Loucy (cell line): ENCODE measurements at regions not wholly inside any gene's neighbourhood (a gene's known extent, or its start where the extent isn't known, plus 50 kb on each side); places are given as distances from the start of the nearest gene placed in this dataset.

Source experiments
- H2AFZ ChIP-seq: fragments of 200-600 bp; sonication (generic); 2 replicates; pipeline ENCODE4 v1.6.0; 2016; ENCODE audit warnings: antibody characterized with exemption, mild to moderate bottlenecking, low read length, moderate library complexity
- H3F3A ChIP-seq: fragments of 200-600 bp; 2 replicates; pipeline ENCODE4 v1.6.0; 2016; ENCODE audit warnings: antibody characterized with exemption, low read depth, mild to moderate bottlenecking
- H3K27me3 ChIP-seq: fragments of 200-600 bp; sonication (generic); 2 replicates; pipeline ENCODE4 v1.6.1; 2014; ENCODE audit warnings: low read length, mild to moderate bottlenecking; ENCODE audit not compliant: insufficient read depth, poor library complexity, severe bottlenecking
- H3K36me3 ChIP-seq: fragments of 200-600 bp; sonication (generic); 2 replicates; pipeline ENCODE4 v1.6.1; 2016; ENCODE audit warnings: low read length; ENCODE audit not compliant: insufficient read depth
- H3K4me1 ChIP-seq: fragments of 200-600 bp; sonication (generic); 2 replicates; pipeline ENCODE4 v1.5.1; 2014; ENCODE audit warnings: low read length, mild to moderate bottlenecking; ENCODE audit not compliant: insufficient read depth, poor library complexity, severe bottlenecking
- H3K4me2 ChIP-seq: fragments of 200-600 bp; sonication (generic); 2 replicates; pipeline ENCODE4 v1.6.0; 2014; ENCODE audit warnings: antibody characterized with exemption, low read length, low read depth, mild to moderate bottlenecking; ENCODE audit not compliant: poor library complexity, severe bottlenecking
- H3K4me3 ChIP-seq: fragments of 200-600 bp; sonication (generic); 2 replicates; pipeline ENCODE4 v1.5.1; 2014; ENCODE audit warnings: low read length, mild to moderate bottlenecking, mixed read lengths; ENCODE audit not compliant: poor library complexity, severe bottlenecking
- H3K79me2 ChIP-seq: fragments of 200-600 bp; sonication (generic); 2 replicates; pipeline ENCODE4 v1.6.1; 2014; ENCODE audit warnings: low read length; ENCODE audit not compliant: insufficient read depth
- H3K9ac ChIP-seq: fragments of 200-600 bp; sonication (generic); 2 replicates; pipeline ENCODE4 v1.6.0; 2014; ENCODE audit warnings: mild to moderate bottlenecking, low read depth, low read length, moderate library complexity; ENCODE audit not compliant: poor library complexity, severe bottlenecking
- H3K9me2 ChIP-seq: fragments of 200-600 bp; sonication (generic); replicated peaks from 2 replicates; pipeline ENCODE4 v1.6.1; 2016; ENCODE audit warnings: low read depth, low read length, mixed read lengths
- H3K9me3 ChIP-seq: fragments of 200-600 bp; sonication (generic); 2 replicates; pipeline ENCODE4 v1.6.1; 2014; ENCODE audit warnings: mild to moderate bottlenecking, antibody characterized with exemption, low read length, low read depth; ENCODE audit not compliant: insufficient read depth
- H4K20me1 ChIP-seq: fragments of 200-600 bp; sonication (generic); 2 replicates; pipeline ENCODE4 v1.6.0; 2014; ENCODE audit warnings: antibody characterized with exemption, low read length, mild to moderate bottlenecking; ENCODE audit not compliant: insufficient read depth, poor library complexity, severe bottlenecking
- EZH2phosphoT487 ChIP-seq: fragments of 200-600 bp; IDR thresholded peaks from 2 replicates; pipeline ENCODE4 v1.6.1; 2018; ENCODE audit warnings: antibody characterized with exemption, mild to moderate bottlenecking, moderate library complexity, borderline replicate concordance
- TF ChIP-seq, protein P1 (sequence below): fragments of 200-600 bp; sonication (generic); conservative IDR thresholded peaks from 2 replicates; pipeline ENCODE4 v1.5.1; 2014; ENCODE audit warnings: mild to moderate bottlenecking, antibody characterized with exemption, low read length

DNA sequence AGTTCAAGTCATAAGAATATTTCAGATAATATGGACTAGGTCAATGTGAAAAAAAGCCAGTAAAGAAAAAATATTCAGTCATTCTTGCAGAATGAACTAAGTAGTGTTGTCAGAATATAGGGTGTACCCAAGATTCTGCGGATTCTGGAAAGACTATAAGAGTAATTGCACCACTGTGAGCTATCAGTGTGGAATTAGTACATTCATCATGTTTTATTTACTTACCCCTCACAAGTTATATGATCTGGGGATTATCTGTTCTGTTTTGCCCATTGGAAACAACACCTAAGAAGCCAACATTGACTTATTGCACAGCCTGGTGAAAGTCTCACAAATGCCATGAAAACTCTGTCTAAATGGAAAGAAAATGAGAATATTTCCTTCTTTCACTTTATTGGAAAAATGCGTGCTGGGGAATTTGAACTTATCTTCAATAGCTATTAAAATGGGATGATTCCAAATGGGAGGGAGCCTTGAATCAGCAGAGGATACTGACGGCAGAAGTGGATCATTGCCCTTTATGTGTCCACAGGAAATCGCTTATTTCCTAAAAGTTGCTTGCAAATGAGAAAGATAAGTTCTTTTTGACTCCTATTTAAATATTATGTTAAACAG, 563.3 kb upstream of the POM121L12 start:
- Histone ChIP-seq H3K4me1 (no peaks in the 10 kb centered on the region), H3K9me3 (no peaks in the 10 kb centered on the region), H3K79me2 (no peaks in the 10 kb centered on the region), H3K4me3 (no peak overlapping the region), H3K9ac (no peak overlapping the region), H3K36me3 (no peaks in the 10 kb centered on the region), H3K4me2 (no peak overlapping the region), H2AFZ (no peak overlapping the region), H3K9me2 (no peaks in the 10 kb centered on the region), H3K27me3 (no peaks in the 10 kb centered on the region), H3F3A (no peaks in the 10 kb centered on the region), H4K20me1 (no peaks in the 10 kb centered on the region)
- TF ChIP-seq EZH2phosphoT487 = no peak
- TF ChIP-seq, protein P1, sequence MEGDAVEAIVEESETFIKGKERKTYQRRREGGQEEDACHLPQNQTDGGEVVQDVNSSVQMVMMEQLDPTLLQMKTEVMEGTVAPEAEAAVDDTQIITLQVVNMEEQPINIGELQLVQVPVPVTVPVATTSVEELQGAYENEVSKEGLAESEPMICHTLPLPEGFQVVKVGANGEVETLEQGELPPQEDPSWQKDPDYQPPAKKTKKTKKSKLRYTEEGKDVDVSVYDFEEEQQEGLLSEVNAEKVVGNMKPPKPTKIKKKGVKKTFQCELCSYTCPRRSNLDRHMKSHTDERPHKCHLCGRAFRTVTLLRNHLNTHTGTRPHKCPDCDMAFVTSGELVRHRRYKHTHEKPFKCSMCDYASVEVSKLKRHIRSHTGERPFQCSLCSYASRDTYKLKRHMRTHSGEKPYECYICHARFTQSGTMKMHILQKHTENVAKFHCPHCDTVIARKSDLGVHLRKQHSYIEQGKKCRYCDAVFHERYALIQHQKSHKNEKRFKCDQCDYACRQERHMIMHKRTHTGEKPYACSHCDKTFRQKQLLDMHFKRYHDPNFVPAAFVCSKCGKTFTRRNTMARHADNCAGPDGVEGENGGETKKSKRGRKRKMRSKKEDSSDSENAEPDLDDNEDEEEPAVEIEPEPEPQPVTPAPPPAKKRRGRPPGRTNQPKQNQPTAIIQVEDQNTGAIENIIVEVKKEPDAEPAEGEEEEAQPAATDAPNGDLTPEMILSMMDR = no peak

DNA sequence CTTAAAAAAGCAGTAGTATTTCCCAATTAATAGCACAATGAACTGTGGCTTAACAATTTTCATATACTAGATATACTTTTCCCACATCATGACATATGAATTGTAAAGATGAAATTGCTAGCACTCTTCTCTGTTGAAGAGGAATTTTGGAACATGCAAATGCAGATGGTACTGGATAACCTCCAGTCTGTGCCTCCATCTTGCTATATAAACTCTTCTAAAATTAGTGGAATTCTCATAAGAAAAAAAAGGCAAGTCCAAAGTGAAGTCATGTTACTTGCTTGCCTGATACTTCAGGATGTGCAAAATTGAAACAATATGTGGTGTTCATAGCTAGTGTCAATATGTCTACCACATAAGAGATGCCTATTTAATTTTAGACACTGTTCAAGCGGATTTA, 570.2 kb upstream of the POM121L12 start:
- H4K20me1 ChIP-seq = no peaks in the 10 kb centered on the region
- TF ChIP-seq EZH2phosphoT487 = no peak
- TF ChIP-seq, protein P1 = no peak
- H3K9ac ChIP-seq = no peak overlapping the region
- H3K4me1 ChIP-seq = no peaks in the 10 kb centered on the region
- no peak overlapping the region for H3K4me2 ChIP-seq
- H3K79me2 ChIP-seq = no peaks in the 10 kb centered on the region
- H2AFZ ChIP-seq = no peak overlapping the region
- peaks cover 6% of the 10 kb centered on the region; the same call in 1 of the 2 replicates for H3K9me3 ChIP-seq
- H3F3A ChIP-seq = no peaks in the 10 kb centered on the region
- no peaks in the 10 kb centered on the region for H3K9me2 ChIP-seq
- H3K36me3 ChIP-seq = no peaks in the 10 kb centered on the region
- H3K27me3 ChIP-seq = no peaks in the 10 kb centered on the region
- no peak overlapping the region for H3K4me3 ChIP-seq

DNA sequence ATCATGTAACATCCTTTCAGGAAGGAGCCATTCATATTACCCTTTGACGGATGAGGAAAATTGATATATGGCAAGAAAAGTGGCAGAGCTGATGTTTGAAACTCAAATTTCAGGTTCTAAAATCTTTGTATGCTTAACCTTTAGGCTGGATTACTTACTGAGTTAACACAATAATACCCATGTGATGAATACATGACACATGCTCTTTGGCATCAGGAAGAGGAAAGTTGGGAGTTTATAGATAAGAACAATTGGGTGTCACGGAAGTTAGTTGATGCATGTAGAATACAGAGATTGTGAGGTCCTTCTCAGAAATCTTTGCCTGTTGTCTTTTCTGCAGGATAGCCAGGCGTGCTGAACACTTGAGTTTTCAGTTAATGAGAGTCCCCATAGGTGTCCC, 572.1 kb upstream of the POM121L12 start:
- H3K9ac ChIP-seq = no peak overlapping the region
- no peaks in the 10 kb centered on the region for H3F3A ChIP-seq
- no peaks in the 10 kb centered on the region for H3K79me2 ChIP-seq
- H3K4me2 ChIP-seq = no peak overlapping the region
- no peaks in the 10 kb centered on the region for H3K27me3 ChIP-seq
- H3K4me3 ChIP-seq = no peak overlapping the region
- no peaks in the 10 kb centered on the region for H3K4me1 ChIP-seq
- TF ChIP-seq, protein P1 = no peak
- TF ChIP-seq EZH2phosphoT487 = no peak
- H3K9me3 ChIP-seq = peaks cover 6% of the 10 kb centered on the region; the same call in 1 of the 2 replicates
- no peaks in the 10 kb centered on the region for H4K20me1 ChIP-seq
- H3K9me2 ChIP-seq = no peaks in the 10 kb centered on the region
- no peak overlapping the region for H2AFZ ChIP-seq
- no peaks in the 10 kb centered on the region for H3K36me3 ChIP-seq
